H1 (cell line): ENCODE measurements at regions not wholly inside any gene's neighbourhood (a gene's known extent, or its start where the extent isn't known, plus 50 kb on each side); places are given as distances from the start of the nearest gene placed in this dataset.

Experiments
- CTCF ChIA-PET: fragments of 300-600 bp; sonication (Branson Sonifier 250); formaldehyde crosslinking; loops from one replicate; lab custom pipeline; 2021; ENCODE audit not compliant: partially characterized antibody; lab: Charles Lee
- POLR2A ChIA-PET: fragments of 300-600 bp; sonication (Branson Sonifier 250); formaldehyde crosslinking; loops from one replicate; lab custom pipeline; 2021; ENCODE audit warnings: inconsistent platforms; ENCODE audit not compliant: partially characterized antibody; lab: Charles Lee
- DNase-seq, 2 experiments: peaks; one replicate each; pipeline versions ENCODE4 v3.0.0 to v3.0.0-alpha.2; 2010 to 2022; ENCODE audit warnings: low spot score in 2 of 2, low read depth in 1 of 2, mixed read lengths in 1 of 2
- FAIRE-seq: peaks from 2 replicates; lab custom pipeline; 2011; peaks lifted over from hg19 to GRCh38; lab: Jason Lieb, UNC
- H2AFZ ChIP-seq: 2 replicates; pipeline ENCODE4 v1.8.1; 2012; ENCODE audit warnings: low read length, inconsistent platforms
- H2AK5ac ChIP-seq: 2 replicates; pipeline ENCODE4 v1.6.1; 2013; ENCODE audit warnings: low read depth, low read length
- H2BK120ac ChIP-seq: replicated peaks from 2 replicates; pipeline ENCODE3; 2013; ENCODE audit warnings: low read depth, low read length, inconsistent platforms
- H2BK12ac ChIP-seq: 2 replicates; pipeline ENCODE4 v1.6.1; 2013; ENCODE audit warnings: low read depth, low read length
- H2BK15ac ChIP-seq: 2 replicates; pipeline ENCODE4 v1.6.1; 2013; ENCODE audit warnings: low read length
- H2BK20ac ChIP-seq: 2 replicates; pipeline ENCODE4 v1.6.1; 2013; ENCODE audit warnings: low read length
- H2BK5ac ChIP-seq: 2 replicates; pipeline ENCODE4 v1.6.1; 2013; ENCODE audit warnings: low read depth, low read length
- H3K14ac ChIP-seq: 2 replicates; pipeline ENCODE4 v1.6.1; 2013; ENCODE audit warnings: inconsistent platforms; ENCODE audit not compliant: insufficient read length
- H3K18ac ChIP-seq: 2 replicates; pipeline ENCODE4 v1.6.1; 2013; ENCODE audit warnings: low read length; ENCODE audit errors: extremely low read depth
- H3K23ac ChIP-seq: 2 replicates; pipeline ENCODE4 v1.6.1; 2013; ENCODE audit warnings: inconsistent platforms; ENCODE audit not compliant: insufficient read length
- H3K23me2 ChIP-seq: 2 replicates; pipeline ENCODE4 v1.6.1; 2013; ENCODE audit warnings: low read depth, low read length
- H3K27ac ChIP-seq: 2 replicates; pipeline ENCODE4 v1.6.1; 2011; ENCODE audit warnings: low read depth, low read length, inconsistent platforms
- H3K27me3 ChIP-seq, 4 experiments: replicated peaks in 1 of 4; 1 replicate in 1 of 4; 2 replicates in 3 of 4; pipeline versions ENCODE4 v1.6.1 to v1.8.1; 2011 to 2013; ENCODE audit warnings: low read length in 3 of 4, mild to moderate bottlenecking in 3 of 4, inconsistent platforms in 2 of 4, mixed read lengths in 2 of 4, moderate library complexity in 1 of 4; ENCODE audit not compliant: control insufficient read depth in 3 of 4, insufficient read depth in 3 of 4; ENCODE audit errors: extremely low read depth in 1 of 4
- H3K36me3 ChIP-seq, 4 experiments: 2 replicates each; pipeline versions ENCODE4 v1.6.1 to v1.8.1; 2011 to 2013; ENCODE audit warnings: mild to moderate bottlenecking in 4 of 4, low read length in 3 of 4, moderate library complexity in 2 of 4, control low read depth in 1 of 4, inconsistent platforms in 1 of 4; ENCODE audit not compliant: insufficient read depth in 4 of 4, control insufficient read depth in 2 of 4
- H3K4ac ChIP-seq: replicated peaks from 2 replicates; pipeline ENCODE3; 2013; ENCODE audit warnings: low read length, low read depth, mixed read lengths, inconsistent platforms; ENCODE audit not compliant: insufficient read length
- H3K4me1 ChIP-seq, 4 experiments: replicated peaks in 1 of 4; 1 replicate in 1 of 4; 2 replicates in 3 of 4; pipeline versions ENCODE4 v1.6.1 to v1.8.1; 2011 to 2013; ENCODE audit warnings: low read length in 3 of 4, inconsistent platforms in 2 of 4, mixed read lengths in 1 of 4; ENCODE audit not compliant: insufficient read depth in 4 of 4, control insufficient read depth in 3 of 4
- H3K4me2 ChIP-seq, 2 experiments: 2 replicates each; pipeline versions ENCODE4 v1.6.1 to v1.8.1; 2011 to 2013; ENCODE audit warnings: low read depth in 2 of 2, low read length in 2 of 2, control low read depth in 1 of 2, inconsistent platforms in 1 of 2, mild to moderate bottlenecking in 1 of 2; ENCODE audit not compliant: insufficient read depth in 1 of 2
- H3K4me3 ChIP-seq, 4 experiments: fragments of 200-600, 300-600 bp in 1 of 4; sonication (generic), shearing (Covaris generic), sonication (Bioruptor Twin) in 1 of 4; 2 replicates each; pipeline versions ENCODE4 v1.5.1 to v1.8.1; 2011 to 2016; ENCODE audit warnings: low read length in 4 of 4, low read depth in 3 of 4, control low read depth in 2 of 4, inconsistent platforms in 2 of 4, mild to moderate bottlenecking in 2 of 4, mixed read lengths in 1 of 4, moderate library complexity in 1 of 4; ENCODE audit not compliant: insufficient read depth in 2 of 4; ENCODE audit errors: extremely low read depth in 1 of 4
- H3K56ac ChIP-seq: replicated peaks from 2 replicates; pipeline ENCODE3; 2013; ENCODE audit warnings: low read depth, mild to moderate bottlenecking, mixed read lengths, low read length, inconsistent platforms; ENCODE audit not compliant: insufficient read length
- H3K79me1 ChIP-seq: 2 replicates; pipeline ENCODE4 v1.6.1; 2013; ENCODE audit warnings: low read depth, low read length, control low read depth
- H3K79me2 ChIP-seq, 2 experiments: 2 replicates each; pipeline versions ENCODE4 v1.6.1 to v1.8.1; 2012 to 2013; ENCODE audit warnings: low read length in 2 of 2, mild to moderate bottlenecking in 2 of 2, inconsistent platforms in 1 of 2; ENCODE audit not compliant: insufficient read depth in 2 of 2, control insufficient read depth in 1 of 2
- H3K9ac ChIP-seq, 4 experiments: replicated peaks in 1 of 4; 1 replicate in 1 of 4; 2 replicates in 3 of 4; pipeline versions ENCODE4 v1.6.1 to v1.8.1; 2011 to 2013; ENCODE audit warnings: low read depth in 3 of 4, low read length in 3 of 4, control low read depth in 2 of 4, mild to moderate bottlenecking in 2 of 4, moderate library complexity in 2 of 4, inconsistent platforms in 1 of 4; ENCODE audit errors: extremely low read depth in 1 of 4
- H3K9me3 ChIP-seq, 2 experiments: 2 replicates each; pipeline versions ENCODE4 v1.6.1 to v1.8.1; 2012 to 2013; ENCODE audit warnings: mild to moderate bottlenecking in 2 of 2, moderate library complexity in 2 of 2, control low read depth in 1 of 2, inconsistent platforms in 1 of 2, low read depth in 1 of 2, low read length in 1 of 2, mixed read lengths in 1 of 2; ENCODE audit not compliant: insufficient read depth in 2 of 2
- H4K20me1 ChIP-seq, 2 experiments: replicated peaks in 1 of 2; 2 replicates each; pipeline versions ENCODE3 to v1.8.1; 2011 to 2013; ENCODE audit warnings: inconsistent platforms in 2 of 2, low read length in 2 of 2, mild to moderate bottlenecking in 1 of 2; ENCODE audit not compliant: insufficient read depth in 2 of 2, control insufficient read depth in 1 of 2
- H4K5ac ChIP-seq: 2 replicates; pipeline ENCODE4 v1.6.1; 2013; ENCODE audit warnings: low read length, low read depth, mixed read lengths, inconsistent platforms; ENCODE audit not compliant: insufficient read length
- H4K8ac ChIP-seq: 2 replicates; pipeline ENCODE4 v1.8.0; 2013; ENCODE audit warnings: mild to moderate bottlenecking, moderate library complexity, low read length, inconsistent platforms; ENCODE audit not compliant: insufficient read depth; ENCODE audit errors: extremely low read depth
- H4K91ac ChIP-seq: replicated peaks from 2 replicates; pipeline ENCODE3; 2013; ENCODE audit warnings: low read length, mixed read lengths, inconsistent platforms; ENCODE audit not compliant: insufficient read length
- CTBP2 ChIP-seq: IDR thresholded peaks from 2 replicates; pipeline ENCODE4 v1.7.0; 2011; ENCODE audit warnings: borderline replicate concordance, mild to moderate bottlenecking, moderate library complexity, mixed read lengths, low read length; ENCODE audit not compliant: insufficient read depth, insufficient read length
- EGR1 ChIP-seq: IDR thresholded peaks from 2 replicates; pipeline ENCODE4 v1.6.1; 2011; ENCODE audit warnings: low read depth, low read length, borderline replicate concordance
- GABPA ChIP-seq: IDR thresholded peaks from 2 replicates; pipeline ENCODE4 v1.6.1; 2011; ENCODE audit warnings: mild to moderate bottlenecking, low read length, moderate library complexity, borderline replicate concordance; ENCODE audit not compliant: insufficient read depth
- WGBS, 2 experiments: shearing (Covaris generic) in 1 of 2; methylation state at CpG; one replicate each; pipeline versions ENCODE4 v1.1.6 to v1.1.7; 2013 to 2015; ENCODE audit warnings: low lambda C conversion rate in 2 of 2, mixed read lengths in 2 of 2, inconsistent platforms in 1 of 2, low coverage in 1 of 2, missing lambda C conversion rate in 1 of 2; ENCODE audit not compliant: insufficient replicate concordance in 2 of 2, insufficient coverage in 1 of 2, insufficient read length in 1 of 2; ENCODE audit errors: extremely low coverage in 1 of 2, missing lambda C conversion rate in 1 of 2; 5-methylcytosine and 5-hydroxymethylcytosine counted together

GRCh38 chr4:156255230-156256007 lies 301.8 kb upstream of the CTSO start:
- Histone ChIP-seq H3K56ac (no peak overlapping the region), H3K9me3 (no peaks in the 10 kb centered on the region), H4K5ac (no peak overlapping the region), H3K4me3 (no peak overlapping the region), H3K79me1 (no peaks in the 10 kb centered on the region), H2BK15ac (no peak overlapping the region), H3K79me2 (no peaks in the 10 kb centered on the region), H4K8ac (no peak overlapping the region), H3K4ac (no peak overlapping the region), H4K91ac (no peak overlapping the region), H2BK20ac (no peak overlapping the region), H3K23me2 (no peaks in the 10 kb centered on the region), H3K36me3 (no peaks in the 10 kb centered on the region), H3K14ac (no peak overlapping the region), H3K27me3 (no peaks in the 10 kb centered on the region), H3K4me1 (no peaks in the 10 kb centered on the region; a peak in 1 of 7 replicates), H2BK120ac (no peak overlapping the region), H2BK12ac (no peak overlapping the region), H2AFZ (peak overlapping the region; percentile 29; the same call in 1 of the 2 replicates), H3K18ac (no peak overlapping the region), H2AK5ac (no peak overlapping the region), H3K23ac (no peak overlapping the region), H3K9ac (no peak overlapping the region), H2BK5ac (no peak overlapping the region), H3K27ac (no peak overlapping the region), H4K20me1 (no peaks in the 10 kb centered on the region), H3K4me2 (no peak overlapping the region)
- ChIA-PET POLR2A (no interaction called here), CTCF (interaction anchor here (0.5 kb wide), 1 partner anchor 42 kb away, joined by 3 read pairs; no protein-coding TSS in a partner anchor)
- WGBS, 2 experiments, result 91% methylated on average over 5 of the region's 5 CpGs; no CpG with 5 or more reads in 1 of the 2 experiments
- TF ChIP-seq GABPA, result no peak
- no peak for TF ChIP-seq EGR1
- TF ChIP-seq CTBP2, result no peak
- FAIRE-seq, result no peak
- no peak for DNase-seq
